GM19452 (cell line): ENCODE measurements at regions not wholly inside any gene's neighbourhood (a gene's known extent, or its start where the extent isn't known, plus 50 kb on each side); places are given as distances from the start of the nearest gene placed in this dataset.

Source experiments
- ATAC-seq: cut with Tn5 transposase; IDR thresholded peaks from one replicate; pipeline ENCODE4 v1.9.1; 2021; ENCODE audit not compliant: unreplicated experiment

GRCh38 chr10:111435871-111436270 lies 359.0 kb downstream of the ADRA2A start:
- no peak for ATAC-seq

GRCh38 chr10:111439034-111439842 lies 362.4 kb downstream of the ADRA2A start:
- no peak for ATAC-seq

DNA sequence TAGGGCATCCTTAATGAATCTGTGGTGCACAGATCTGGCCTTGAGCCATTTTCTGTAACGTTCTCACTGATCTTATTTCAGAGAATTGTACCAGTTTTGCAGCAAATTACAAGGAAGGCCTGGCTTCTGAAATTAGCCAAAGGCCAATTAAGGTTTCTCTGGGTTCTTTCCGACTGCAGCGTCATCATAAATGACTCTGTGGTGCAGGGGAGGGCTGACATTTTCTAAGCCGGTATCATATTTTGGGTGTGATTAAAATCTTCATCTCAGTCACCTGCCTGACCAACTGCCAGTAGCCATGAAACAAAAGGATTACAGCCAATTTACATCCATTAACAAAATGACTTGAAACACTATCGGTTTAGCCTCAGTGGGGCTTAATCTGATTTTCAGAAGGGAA lies 363.7 kb downstream of the ADRA2A start:
- no peak for ATAC-seq

DNA sequence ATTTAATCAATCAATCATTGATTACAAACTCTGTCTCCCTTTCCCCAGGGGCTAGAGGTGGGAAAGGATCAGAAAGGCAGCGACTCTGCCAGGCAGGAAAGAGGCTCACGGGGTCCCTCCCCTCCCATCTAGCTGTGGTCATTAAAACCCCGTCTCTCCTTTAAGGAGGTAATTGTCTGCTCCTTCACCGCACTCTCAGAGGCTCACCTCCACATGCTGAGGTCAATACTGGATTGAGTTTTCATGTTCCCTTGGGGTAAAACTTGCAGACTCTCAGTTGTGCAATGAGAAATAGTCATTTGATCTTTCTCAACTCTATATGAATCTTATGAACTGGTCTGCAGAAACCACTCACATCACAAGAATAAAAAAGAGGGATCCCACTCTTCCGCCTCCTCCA lies 368.8 kb downstream of the ADRA2A start:
- no peak for ATAC-seq

DNA sequence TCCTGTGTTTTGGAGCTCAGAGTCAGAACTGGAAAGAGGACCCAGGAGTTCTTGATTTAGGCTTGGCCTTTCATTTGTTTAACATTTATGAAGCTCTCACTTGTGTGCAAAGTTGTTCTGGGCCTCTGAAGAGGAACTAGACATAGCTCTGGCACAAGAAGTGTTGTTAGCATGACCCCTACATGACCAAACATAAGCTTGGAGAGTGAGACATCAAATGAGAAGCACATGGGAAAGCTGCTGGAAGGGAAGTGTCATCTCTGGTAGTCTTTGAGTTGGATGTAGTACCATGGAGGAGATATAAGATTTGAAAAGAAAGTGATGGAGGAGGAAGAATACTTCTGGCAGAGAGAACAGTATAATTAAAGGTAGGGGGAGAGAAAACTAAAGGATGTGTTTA lies 370.1 kb downstream of the ADRA2A start:
- no peak for ATAC-seq

DNA sequence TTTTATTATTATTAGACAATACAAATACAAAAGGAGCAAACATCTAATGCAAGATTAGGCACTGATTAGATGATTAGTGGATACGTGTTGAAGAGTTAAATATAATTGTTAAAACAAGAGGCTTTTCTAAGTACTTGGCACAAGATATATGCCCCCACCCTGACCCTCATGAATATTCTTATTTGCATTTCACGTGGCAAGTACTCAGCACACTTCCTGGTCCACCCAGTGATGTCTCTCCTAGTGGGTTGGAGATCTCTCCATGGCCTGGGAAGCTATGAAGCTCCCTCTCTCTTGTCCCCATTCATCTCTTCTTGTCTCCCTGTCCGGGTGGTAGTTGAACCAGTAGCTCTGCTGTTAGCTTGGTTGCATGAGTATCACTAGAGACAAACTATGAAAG lies 375.3 kb downstream of the ADRA2A start:
- no peak for ATAC-seq

DNA sequence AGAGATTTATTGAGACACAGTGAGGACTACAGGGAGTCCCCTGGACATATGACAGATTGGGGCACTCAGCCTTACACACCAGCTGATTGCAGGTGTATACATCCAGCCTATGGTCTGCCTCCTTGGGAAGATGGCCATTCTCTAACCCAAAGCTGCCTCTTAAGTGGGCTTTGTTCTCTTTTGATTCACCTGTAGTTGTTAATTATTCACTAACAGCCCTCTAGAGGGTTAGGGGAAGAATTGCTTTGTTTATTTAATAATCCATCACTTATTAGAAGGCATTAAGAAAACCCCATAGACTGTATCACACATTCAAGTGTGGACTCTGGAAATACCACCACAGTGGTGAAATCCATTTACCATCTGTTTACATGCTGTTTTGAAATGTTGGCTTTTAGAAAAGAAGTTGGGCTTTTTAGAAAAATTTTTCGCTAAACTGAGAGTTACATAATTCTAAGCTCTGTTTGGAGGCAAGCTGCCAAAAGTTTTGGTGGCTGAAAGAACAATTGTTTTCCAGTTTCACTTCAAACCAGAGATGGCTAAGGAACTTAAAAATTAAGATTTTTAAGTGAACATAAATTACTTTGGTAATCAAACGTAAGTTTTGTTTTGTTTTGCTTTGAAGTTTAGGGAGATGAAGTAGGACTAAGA lies 379.1 kb downstream of the ADRA2A start:
- no peak for ATAC-seq

- no peak for ATAC-seq
Observed at GRCh38 chr10:111458256-111458655, 381.4 kb downstream of the ADRA2A start.

- no peak for ATAC-seq
Observed at GRCh38 chr10:111459967-111460366, 383.1 kb downstream of the ADRA2A start.

- no peak for ATAC-seq
Observed at GRCh38 chr10:111472445-111472844, 395.6 kb downstream of the ADRA2A start.

GRCh38 chr10:111473361-111473760 lies 396.5 kb downstream of the ADRA2A start:
- ATAC-seq: no peak

DNA sequence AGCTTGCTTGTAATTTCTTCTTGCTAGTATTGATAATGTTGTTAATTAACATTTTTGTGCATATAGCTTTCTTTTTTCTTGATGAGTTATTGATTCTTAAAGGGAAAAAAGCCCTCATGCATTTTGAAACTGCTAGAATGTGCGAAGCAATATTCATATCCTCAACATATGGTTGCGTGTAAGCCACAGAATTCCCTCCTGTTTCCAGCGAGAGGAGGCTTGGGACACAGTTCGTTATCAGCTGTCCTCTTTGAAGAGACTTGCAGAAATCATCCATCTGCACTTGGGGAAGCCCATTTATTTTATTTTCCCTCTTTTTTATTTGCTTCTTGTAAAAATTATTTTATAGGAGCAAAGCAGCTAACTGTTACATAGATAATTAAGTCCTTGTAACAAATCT lies 398.0 kb downstream of the ADRA2A start:
- no peak for ATAC-seq

DNA sequence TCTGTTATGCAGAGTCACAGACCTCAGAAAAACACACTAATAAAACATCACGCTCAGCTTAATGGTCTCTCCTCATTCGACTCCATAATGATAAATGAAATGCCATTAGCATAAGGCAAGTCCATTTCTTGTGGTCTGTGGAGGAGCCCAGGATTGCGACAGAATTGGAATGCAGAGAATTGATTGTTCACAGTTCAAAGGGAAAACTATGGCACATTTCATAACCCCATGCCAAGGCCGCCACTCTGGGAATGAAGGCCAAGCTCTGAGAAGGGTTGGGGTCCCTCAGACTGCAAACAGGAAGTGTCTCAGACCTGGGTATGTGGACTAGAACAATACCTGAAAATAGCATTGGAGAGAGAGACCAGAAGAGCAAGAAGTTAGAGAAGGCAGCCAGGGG lies 398.9 kb downstream of the ADRA2A start:
- ATAC-seq: no peak

DNA sequence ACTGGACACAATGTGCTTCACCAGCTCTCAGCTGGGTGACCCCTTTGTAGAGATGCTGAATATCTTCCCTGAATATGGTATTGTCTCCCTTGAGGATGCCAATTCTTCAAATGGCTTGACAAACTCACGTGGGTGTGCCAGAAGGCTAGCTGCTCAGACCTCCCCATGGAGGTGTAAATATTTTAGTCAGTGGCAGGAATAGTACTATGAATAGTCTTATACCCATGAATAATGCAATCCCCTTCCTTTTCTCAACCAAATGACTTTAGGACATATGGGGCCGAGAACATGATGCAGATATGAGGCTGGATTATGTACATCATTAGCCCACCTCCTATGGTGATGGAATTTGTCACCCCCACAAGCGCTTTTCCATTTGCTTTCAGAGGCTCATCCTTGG lies 401.8 kb downstream of the ADRA2A start:
- no peak for ATAC-seq

GRCh38 chr10:111479966-111480365 lies 403.1 kb downstream of the ADRA2A start:
- ATAC-seq: no peak

DNA sequence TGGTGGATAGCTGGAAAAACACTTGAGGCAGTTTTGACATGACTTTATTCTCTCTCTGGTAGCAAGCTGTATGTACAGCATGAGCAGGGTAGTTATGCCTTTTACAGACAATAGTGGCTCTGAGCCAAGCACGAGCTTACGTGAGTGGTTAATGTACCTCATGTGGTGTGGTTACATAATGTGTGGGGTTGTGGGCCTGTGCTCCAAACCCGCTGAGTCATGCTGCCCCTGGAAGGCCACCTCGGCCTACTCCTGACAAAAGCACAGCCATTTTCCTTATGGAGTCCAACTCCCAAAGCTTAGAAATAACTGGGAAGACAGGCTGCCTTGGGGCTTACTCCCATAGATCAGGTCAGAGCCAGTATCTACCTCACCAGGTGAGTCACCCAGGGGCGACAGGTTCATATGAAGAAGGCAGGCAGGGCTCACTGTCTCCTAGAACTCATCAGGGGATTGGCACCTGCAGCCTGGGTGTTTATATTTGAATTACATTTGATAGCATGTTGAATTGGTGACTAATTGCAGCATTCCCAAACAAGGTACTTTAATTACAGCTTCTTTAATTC lies 404.5 kb downstream of the ADRA2A start:
- ATAC-seq: no peak

- ATAC-seq: no peak
Observed at GRCh38 chr10:111481866-111482265, 405.0 kb downstream of the ADRA2A start.

- no peak for ATAC-seq
Observed at GRCh38 chr10:111482621-111483216, 405.9 kb downstream of the ADRA2A start.

GRCh38 chr10:111485767-111486166 lies 408.9 kb downstream of the ADRA2A start:
- no peak for ATAC-seq

DNA sequence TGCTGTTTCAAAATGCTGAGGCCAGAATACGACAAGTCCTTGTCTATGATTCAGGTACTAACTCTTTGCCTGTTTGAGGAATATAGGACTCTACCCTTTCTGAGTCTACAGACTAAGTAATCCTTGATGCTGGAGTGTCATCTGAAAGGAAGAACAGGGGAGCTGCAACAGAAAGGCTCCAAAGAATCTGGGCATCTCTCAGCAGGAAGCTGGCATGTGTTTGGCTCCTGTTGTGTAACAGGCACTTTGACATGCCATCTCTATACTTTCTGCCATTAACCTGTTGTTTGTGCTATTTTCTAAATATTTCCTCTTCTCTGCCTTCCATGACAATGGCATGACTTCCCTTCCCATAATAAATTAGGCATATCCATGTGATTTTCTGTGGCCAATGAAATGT lies 409.5 kb downstream of the ADRA2A start:
- ATAC-seq: no peak

DNA sequence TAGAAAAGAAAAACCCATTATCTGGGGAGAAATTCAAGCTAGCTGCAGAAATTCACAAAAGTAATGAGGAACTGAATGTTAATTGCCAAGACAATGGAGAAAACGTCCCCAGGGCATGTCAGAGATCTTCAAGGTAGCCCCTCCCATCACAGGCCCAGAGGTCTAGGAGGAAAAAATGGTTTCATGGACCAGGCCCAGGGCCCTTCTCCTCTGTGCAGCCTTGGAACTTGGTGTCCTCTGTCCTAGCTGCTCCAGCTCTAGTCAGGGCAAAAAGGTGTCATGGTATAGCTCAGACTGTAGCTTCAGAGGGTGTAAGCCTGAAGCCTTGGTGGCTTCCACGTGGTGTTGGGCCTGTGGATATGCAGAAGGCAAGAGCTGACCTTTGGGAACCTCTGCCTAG lies 411.8 kb downstream of the ADRA2A start:
- no peak for ATAC-seq

DNA sequence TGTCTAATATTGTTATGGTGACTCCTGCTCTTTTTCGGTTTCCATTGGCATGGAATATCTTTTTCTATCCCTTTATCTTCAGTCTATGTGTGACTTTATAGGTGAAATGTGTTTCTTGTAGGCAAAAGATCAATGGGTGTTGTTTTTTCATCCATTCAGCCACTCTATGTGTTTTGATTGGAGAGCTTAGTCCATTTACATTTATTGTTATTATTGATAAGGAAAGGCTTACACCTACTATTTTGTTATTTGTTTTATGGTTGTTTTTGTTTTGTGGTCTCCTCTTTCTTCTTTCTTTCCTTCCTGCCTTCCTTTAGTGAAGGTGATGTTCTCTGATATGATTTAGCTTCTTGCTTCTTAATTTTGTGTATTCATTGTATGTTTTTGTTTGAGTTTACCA lies 414.3 kb downstream of the ADRA2A start:
- no peak for ATAC-seq
